Body of pancreas (tissue), 4 donors: ENCODE measurements at regions not wholly inside any gene's neighbourhood (a gene's known extent, or its start where the extent isn't known, plus 50 kb on each side); places are given as distances from the start of the nearest gene placed in this dataset.

Experiments used
- ATAC-seq: fragments of 150-250 bp; one replicate; pipeline ENCODE4 v1.9.1; 2016
- DNase-seq, 4 donors: peaks; one replicate each; pipeline ENCODE4 v3.0.0-alpha.2; 2019
- H3K27ac ChIP-seq, 4 donors: fragments of 200-600 bp; sonication (generic); 1 replicate in 3 of 4; 2 replicates in 1 of 4; pipeline versions ENCODE4 v1.5.1 to v1.6.1; 2016 to 2019; ENCODE audit warnings: mild to moderate bottlenecking in 1 of 4, mixed read lengths in 1 of 4, moderate library complexity in 1 of 4
- H3K27me3 ChIP-seq, 2 donors: fragments of 200-600 bp; sonication (generic); one replicate each; pipeline ENCODE4 v1.6.0; 2016; ENCODE audit warnings: mild to moderate bottlenecking in 1 of 2
- H3K36me3 ChIP-seq, 2 donors: fragments of 200-600 bp; sonication (generic); replicated peaks in 1 of 2; 2 replicates each; pipeline ENCODE4 v1.5.1; 2016; ENCODE audit warnings: low read depth in 2 of 2; ENCODE audit not compliant: insufficient read depth in 1 of 2
- H3K4me1 ChIP-seq: fragments of 200-600 bp; sonication (generic); one replicate; pipeline ENCODE4 v1.6.0; 2016
- H3K4me3 ChIP-seq, 2 donors: fragments of 200-600 bp; sonication (generic); 1 replicate in 1 of 2; 2 replicates in 1 of 2; pipeline ENCODE4 v1.5.1; 2016 to 2019
- H3K9me3 ChIP-seq, 3 donors: fragments of 200-600 bp; sonication (generic); 1 replicate in 2 of 3; 2 replicates in 1 of 3; pipeline ENCODE4 v1.5.1; 2016
- POLR2A ChIP-seq, 3 donors: fragments of 450-650 bp; IDR thresholded peaks; one replicate each; pipeline ENCODE4 v1.6.1; 2016; ENCODE audit warnings: antibody characterized with exemption in 3 of 3, mild to moderate bottlenecking in 2 of 3
- WGBS, 2 donors: methylation state at CpG; one replicate each; pipeline ENCODE4 v1.1.5; 2017; 5-methylcytosine and 5-hydroxymethylcytosine counted together
- intact Hi-C: fragments of 100-400 bp; cut with DNase I; formaldehyde crosslinking; loops from one replicate; pipeline ENCODE4 v1.15.1; 2023
- TF ChIP-seq, protein P1 (sequence below), 7 experiments: fragments of 450-650 bp in 4 of 7; fragments of 200-600 bp in 3 of 7; sonication (generic) in 3 of 7; IDR thresholded peaks; one replicate each; pipeline ENCODE4 v1.5.1; 2016 to 2019; ENCODE audit warnings: antibody characterized with exemption in 7 of 7

DNA sequence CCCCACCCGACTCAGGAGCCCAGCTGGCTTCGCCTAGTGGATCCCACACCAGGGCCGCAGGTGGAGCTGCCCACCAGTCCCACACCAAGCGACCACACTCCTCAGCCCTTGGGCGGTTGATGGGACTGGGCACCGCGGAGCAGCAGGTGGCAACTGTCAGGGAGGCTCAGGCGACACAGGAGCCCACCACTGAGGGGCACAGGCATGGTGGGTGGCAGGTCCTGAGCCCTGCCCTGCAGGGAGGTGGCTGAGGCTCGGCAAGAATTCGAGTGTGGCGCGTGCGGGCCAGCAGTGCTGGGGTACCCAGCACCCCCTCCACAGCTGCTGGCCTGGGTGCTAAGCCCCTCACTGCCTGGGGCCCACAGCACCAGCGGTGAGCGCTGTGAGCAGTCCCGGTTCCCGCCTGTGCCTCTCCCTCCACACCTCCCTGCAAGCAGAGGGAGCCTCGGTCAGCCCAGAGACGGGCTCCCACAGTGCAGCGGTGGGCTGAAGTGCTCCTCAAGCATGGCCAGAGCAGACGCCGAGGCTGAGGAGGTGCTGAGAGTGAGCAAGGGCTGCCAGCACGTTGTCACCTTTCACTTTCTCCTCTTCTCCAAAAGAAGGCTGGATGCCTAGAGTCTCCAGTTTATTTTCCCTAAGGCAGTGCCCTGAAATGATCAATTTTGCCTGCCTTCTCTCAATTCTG is 1440.7 kb upstream of the ZEB2 start:
- no peak for DNase-seq
- intact Hi-C loops: no loop called here

DNA sequence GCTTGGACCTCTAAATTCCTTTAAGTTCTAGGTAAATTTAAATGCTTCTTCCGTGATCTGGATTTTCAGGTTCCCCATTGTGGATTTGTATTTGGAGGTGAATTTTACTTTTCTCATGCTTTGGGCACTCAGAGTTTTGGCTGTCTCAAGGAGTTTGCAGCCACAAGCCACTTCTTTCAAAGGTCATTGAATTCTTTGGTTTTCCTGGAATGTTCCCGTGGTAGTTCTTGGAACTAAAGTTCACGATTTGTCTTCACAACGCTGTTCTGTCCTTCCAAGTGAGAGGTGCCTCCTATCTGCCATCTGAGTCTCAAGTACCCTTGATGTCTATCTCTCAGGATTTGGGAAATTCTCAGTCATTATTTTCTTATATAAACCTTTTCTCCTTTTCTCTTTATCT is 1438.7 kb upstream of the ZEB2 start:
- Histone ChIP-seq H3K9me3 (peaks cover 0 to 7% (median 0%) of the 10 kb centered on the region in 3 donors), H3K4me1 (no peaks in the 10 kb centered on the region), H3K27ac (no peak overlapping the region), H3K4me3 (no peak overlapping the region), H3K27me3 (no peaks in the 10 kb centered on the region), H3K36me3 (no peaks in the 10 kb centered on the region)
- 87 to 88% methylated on average over 4 of the region's 4 CpGs for WGBS, 2 donors
- ATAC-seq: no peak
- no peak for DNase-seq
- TF ChIP-seq POLR2A (IDR thresholded peaks at IDR 0.05): no peak
- TF ChIP-seq, protein P1, sequence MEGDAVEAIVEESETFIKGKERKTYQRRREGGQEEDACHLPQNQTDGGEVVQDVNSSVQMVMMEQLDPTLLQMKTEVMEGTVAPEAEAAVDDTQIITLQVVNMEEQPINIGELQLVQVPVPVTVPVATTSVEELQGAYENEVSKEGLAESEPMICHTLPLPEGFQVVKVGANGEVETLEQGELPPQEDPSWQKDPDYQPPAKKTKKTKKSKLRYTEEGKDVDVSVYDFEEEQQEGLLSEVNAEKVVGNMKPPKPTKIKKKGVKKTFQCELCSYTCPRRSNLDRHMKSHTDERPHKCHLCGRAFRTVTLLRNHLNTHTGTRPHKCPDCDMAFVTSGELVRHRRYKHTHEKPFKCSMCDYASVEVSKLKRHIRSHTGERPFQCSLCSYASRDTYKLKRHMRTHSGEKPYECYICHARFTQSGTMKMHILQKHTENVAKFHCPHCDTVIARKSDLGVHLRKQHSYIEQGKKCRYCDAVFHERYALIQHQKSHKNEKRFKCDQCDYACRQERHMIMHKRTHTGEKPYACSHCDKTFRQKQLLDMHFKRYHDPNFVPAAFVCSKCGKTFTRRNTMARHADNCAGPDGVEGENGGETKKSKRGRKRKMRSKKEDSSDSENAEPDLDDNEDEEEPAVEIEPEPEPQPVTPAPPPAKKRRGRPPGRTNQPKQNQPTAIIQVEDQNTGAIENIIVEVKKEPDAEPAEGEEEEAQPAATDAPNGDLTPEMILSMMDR (IDR thresholded peaks at IDR 0.05): no peak
- intact Hi-C loops: no loop called here

More for the DNA sequence above, 1440.7 kb upstream of the ZEB2 start:
- Histone ChIP-seq H3K4me3 (no peak overlapping the region), H3K4me1 (no peaks in the 10 kb centered on the region), H3K27ac (no peak overlapping the region), H3K9me3 (peaks cover 0 to 7% (median 0%) of the 10 kb centered on the region in 3 donors), H3K27me3 (no peaks in the 10 kb centered on the region), H3K36me3 (no peaks in the 10 kb centered on the region)
- no peak for ATAC-seq
- WGBS, 2 donors: 92 to 94% methylated on average over 14 to 23 of the region's 23 CpGs
- TF ChIP-seq, protein P1 (IDR thresholded peaks at IDR 0.05): no peak
- TF ChIP-seq POLR2A (IDR thresholded peaks at IDR 0.05): no peak

DNA sequence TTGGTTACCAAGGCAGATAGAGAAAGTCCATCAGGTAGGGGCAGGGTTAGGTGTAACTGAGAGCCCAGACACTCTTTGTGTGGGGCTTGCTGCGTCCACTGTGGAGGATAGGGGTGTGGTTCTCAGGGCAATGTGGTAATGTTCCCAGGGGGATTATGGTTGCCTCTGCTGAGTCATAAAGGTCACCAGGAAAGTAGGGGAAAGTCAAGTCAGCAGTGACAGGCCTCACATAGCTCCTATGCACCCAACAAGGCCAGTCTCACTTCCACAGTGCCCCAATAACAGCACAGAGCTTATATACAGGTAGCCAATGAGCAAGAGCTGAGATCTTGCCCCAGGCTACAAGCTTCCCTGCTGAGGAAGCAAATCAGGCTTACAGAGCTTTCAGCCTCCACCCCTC is 1438.0 kb upstream of the ZEB2 start:
- Histone ChIP-seq H3K9me3 (peaks cover 0 to 7% (median 0%) of the 10 kb centered on the region in 3 donors), H3K4me1 (no peaks in the 10 kb centered on the region), H3K4me3 (no peak overlapping the region), H3K36me3 (no peaks in the 10 kb centered on the region), H3K27ac (no peak overlapping the region), H3K27me3 (no peaks in the 10 kb centered on the region)
- intact Hi-C loops: no loop called here
- TF ChIP-seq, protein P1 (IDR thresholded peaks at IDR 0.05): no peak
- TF ChIP-seq POLR2A (IDR thresholded peaks at IDR 0.05): no peak
- DNase-seq: no peak
- no peak for ATAC-seq
- WGBS, 2 donors: 0% methylated on average over 1 of the region's 1 CpG

DNA sequence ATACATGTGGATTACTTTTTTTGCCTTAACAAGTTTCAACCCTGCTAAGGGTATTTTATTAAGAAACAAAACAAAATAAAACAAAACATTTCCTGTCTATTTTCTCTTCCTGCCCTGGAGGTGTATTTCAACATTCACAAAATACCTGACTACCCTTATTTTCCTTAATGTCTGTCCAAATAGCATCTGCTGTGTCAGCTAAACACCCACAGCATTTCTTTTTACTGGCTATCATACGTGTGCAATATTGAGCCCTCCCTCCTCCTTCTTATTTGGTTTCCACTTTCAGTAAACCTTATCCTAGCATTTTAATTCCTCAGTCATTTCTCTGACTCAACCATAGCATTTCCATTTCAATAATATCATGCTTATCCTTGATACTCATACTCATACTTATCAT is 1420.0 kb upstream of the ZEB2 start:
- intact Hi-C loops: no loop called here
- ATAC-seq (no peak), DNase-seq (no peak)
- WGBS, 2 donors: 35 to 41% methylated on average over 1 of the region's 1 CpG
- Histone ChIP-seq H3K4me1 (no peaks in the 10 kb centered on the region), H3K27ac (no peak overlapping the region), H3K36me3 (no peaks in the 10 kb centered on the region), H3K4me3 (no peak overlapping the region), H3K9me3 (no peaks in the 10 kb centered on the region), H3K27me3 (no peaks in the 10 kb centered on the region)
- TF ChIP-seq POLR2A (IDR thresholded peaks at IDR 0.05): no peak
- TF ChIP-seq, protein P1 (IDR thresholded peaks at IDR 0.05): no peak

DNA sequence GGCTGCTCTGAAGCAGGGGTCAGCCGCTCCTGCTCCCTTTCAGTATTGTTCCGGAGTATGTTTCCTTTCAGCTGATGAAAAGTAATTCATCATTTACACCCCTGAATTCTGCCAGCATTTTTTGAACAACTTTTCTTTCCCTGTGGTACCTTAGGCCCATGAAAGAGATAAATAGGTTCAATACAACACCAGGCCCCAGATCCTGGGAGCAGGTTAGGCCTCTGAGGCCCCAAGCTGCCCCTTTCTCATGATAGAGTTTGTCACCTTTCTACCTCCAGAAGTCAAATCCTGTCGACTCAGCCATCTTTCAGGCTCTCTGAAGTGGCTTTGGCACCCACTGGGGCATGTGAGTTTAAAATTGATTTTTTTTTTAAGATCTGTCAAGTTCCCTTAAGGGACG is 1415.1 kb upstream of the ZEB2 start:
- no peak for TF ChIP-seq POLR2A (IDR thresholded peaks at IDR 0.05)
- TF ChIP-seq, protein P1 (IDR thresholded peaks at IDR 0.05): no peak
- intact Hi-C loops: no loop called here
- Histone ChIP-seq H3K4me1 (no peaks in the 10 kb centered on the region), H3K36me3 (no peaks in the 10 kb centered on the region), H3K27me3 (no peaks in the 10 kb centered on the region), H3K4me3 (no peak overlapping the region), H3K9me3 (no peaks in the 10 kb centered on the region), H3K27ac (no peak overlapping the region)
- DNase-seq (no peak), ATAC-seq (no peak)
- WGBS, 2 donors: 68 to 74% methylated on average over 4 of the region's 4 CpGs
